ENCODE measurements at regions not wholly inside any gene's neighbourhood (a gene's known extent, or its start where the extent isn't known, plus 50 kb on each side); places are given as distances from the start of the nearest gene placed in this dataset.

DNA sequence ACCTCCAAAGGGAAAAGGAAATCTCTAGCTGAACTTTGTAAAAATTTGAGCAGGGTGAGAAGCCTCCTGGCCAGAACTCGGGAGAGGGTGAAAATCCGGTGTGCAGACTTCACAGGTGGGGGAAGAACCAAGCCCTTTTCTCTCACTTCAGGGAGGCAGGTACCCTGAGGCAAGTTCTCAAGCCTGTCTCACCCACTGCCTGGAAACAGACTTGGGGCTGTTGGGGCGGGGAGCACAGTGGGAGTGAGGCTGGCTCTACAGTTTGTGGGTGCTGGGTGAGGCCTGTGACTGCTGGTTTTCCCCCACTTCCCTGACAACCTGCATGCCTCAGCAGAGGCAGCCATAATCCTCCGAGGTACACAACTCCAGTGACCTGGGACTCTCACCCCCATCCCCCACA lies 187.1 kb downstream of the KIF4B start:
- no peak for DNase-seq (ENCODE audit: low spot score)

DNA sequence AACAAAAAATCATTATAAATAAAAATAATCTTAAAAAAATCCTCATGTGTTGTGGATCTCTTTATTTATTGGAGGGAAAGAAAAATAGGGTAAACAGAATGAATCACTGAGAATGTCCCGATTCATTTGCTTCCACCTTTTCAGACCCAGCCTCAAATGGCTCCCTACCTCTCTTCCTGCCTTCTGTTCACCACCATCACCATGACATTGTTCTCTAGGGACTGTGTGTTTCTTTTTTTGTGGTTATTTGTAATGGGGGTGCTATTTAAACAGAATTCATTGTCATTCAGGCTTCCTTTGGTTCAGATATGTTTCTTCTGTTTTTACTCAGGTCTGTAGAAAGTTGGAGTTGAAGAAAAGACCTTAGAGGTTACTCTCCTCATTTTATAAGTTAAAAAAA lies 198.2 kb downstream of the KIF4B start:
- DNase-seq (ENCODE audit: low spot score): no peak

DNA sequence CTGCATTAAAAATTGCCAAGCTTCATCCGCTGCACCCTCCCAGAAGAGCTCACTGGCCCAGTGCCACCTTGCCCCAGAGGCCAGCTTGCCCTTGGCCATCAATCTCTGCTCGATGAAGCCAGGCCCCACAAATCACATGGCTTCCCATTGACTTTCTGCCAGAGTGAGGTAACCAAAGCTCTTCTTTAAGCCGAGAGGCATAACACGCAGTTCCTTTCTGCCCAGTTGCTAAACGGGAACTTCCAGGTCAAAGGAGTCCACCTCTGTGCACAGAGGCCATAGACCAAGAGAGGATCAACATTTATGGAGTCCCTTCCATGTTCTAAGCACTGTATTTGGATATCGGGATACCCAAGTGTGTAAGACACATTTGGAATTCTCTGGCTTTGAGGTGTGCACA lies 208.8 kb downstream of the KIF4B start:
- DNase-seq (ENCODE audit: low spot score): no peak

DNA sequence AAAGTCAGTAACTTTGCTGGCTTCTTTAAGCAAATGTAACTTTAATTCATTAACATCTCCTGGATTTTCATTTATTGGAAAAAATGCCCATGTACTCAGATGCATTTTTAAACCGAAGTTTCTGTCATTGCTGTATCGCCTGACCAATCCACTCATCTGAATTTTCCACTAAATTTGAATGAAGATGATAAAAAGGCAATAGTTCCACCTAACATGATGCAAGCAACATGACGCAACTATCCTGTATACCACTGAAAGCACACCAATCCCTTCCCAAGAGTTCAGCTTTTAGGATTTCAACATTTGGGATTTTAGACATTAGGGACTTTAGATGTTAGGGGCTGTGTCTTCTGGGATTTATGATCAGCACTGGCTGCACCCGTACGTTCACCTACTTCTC lies 215.6 kb downstream of the KIF4B start:
- no peak for DNase-seq (ENCODE audit: low spot score)

DNA sequence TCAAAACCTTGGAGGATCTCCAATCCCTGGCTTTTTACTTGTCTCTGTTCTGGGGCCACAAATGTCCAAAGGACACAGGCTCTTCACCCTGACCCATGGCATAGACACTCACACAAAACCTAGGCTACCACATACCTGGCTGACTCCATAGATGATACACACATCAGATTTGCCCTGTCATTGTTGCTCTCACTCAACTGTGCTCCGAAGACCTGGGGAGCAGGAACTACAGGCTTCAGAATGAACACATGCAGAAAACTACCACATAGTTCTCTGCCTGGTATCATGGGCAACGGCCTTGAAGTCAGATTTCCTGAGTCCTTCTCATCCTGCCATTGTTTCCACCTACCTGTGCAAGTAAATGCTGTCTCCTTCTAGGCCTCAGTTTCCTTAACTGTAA lies 226.2 kb downstream of the KIF4B start:
- no peak for DNase-seq (ENCODE audit: low spot score)

DNA sequence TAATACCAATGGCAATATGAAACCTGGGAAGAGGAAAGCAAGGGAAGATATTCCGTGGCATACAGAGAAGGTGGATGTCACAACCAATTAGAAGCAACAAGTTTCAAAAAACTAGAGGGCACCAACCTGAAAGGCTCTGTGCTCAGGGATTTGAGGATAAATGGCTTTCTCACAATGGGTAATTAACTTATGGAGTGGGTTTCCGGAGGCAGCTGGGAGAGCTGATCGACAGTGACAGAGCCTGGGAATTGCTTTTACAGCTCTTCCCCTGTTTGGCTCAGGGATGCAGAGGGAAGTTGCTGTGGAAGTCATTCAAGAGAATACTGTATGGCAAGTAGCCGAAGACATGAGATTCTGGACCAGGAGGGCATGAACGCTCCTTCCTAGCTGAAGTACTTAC lies 237.0 kb downstream of the KIF4B start:
- DNase-seq (ENCODE audit: low spot score): no peak

DNA sequence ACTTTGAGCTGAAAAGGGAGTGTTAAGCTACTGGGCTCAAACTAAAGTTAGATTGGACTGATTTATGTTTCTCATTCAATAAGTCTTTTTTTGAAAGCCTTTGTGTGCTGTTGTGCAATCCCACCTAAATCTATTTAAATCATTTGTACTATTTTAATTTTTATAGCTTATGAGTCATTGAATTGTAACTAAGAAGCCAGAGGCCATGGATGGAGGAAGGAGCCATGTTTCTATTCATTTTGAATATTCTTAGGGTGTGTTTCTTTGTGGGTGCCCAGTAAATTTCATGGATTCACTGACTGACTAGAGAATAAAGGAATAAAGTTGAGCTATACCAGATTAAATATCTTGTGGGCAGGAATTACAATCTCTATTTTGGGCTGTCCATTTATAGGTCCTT lies 238.5 kb downstream of the KIF4B start:
- DNase-seq (ENCODE audit: low spot score): no peak

DNA sequence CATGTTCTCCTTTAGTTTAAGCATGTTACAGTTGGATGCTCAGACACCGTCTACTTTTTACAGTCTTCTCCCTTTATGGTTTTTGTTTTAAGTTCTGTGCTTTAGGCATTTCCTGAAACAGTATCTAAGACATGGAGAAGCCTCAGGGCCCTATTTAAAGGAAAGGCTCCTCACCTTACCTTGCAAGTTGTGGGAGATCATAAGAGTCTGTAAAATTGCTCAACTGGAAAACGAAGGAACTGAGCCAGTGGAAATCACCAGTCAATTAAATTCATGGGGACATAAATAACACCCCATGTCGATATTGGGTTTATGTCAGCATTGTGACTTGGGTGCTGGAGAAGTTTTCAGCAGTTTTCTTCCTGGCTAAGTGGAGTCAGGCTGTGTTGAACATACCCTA lies 239.2 kb downstream of the KIF4B start:
- no peak for DNase-seq (ENCODE audit: low spot score)

DNA sequence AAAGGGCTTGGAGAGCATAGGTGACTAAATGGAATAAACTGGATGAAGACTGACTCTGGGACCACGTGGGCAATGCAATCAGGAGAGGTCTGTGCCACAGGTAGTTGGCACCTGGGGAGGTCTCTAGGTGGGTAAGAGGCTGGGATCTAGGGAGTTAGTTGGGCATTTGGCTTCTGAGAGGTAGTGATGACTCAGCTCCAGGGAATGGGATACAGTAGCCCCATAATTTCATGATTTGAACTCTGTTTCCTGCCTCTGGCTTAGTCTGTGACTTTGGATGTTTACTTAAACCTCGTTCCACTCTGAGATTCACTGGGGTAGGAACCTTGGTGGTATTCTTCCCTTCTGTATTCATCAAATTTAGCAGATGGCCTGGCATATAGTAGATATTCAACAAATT lies 240.8 kb downstream of the KIF4B start:
- DNase-seq (ENCODE audit: low spot score): no peak

DNA sequence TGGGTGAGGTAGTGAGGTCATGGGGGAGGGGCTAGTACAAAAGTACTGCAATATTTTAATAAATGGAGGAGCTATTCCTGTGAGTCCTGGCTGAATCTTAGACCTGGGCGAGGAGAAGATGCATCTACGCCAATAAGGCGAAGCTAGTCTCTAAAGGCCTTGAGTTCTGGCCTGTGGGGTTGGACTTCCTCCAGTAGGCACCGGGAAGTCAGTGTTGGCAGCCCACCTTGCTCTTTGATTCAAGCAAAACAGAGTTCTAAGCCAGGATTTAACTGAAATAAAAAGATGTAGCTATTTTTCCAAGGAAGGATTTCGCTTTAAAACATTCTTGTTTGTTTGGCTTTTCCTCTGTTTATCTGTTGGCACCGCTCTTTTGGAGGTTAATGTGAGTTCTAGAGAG lies 244.6 kb downstream of the KIF4B start:
- DNase-seq (ENCODE audit: low spot score): no peak

DNA sequence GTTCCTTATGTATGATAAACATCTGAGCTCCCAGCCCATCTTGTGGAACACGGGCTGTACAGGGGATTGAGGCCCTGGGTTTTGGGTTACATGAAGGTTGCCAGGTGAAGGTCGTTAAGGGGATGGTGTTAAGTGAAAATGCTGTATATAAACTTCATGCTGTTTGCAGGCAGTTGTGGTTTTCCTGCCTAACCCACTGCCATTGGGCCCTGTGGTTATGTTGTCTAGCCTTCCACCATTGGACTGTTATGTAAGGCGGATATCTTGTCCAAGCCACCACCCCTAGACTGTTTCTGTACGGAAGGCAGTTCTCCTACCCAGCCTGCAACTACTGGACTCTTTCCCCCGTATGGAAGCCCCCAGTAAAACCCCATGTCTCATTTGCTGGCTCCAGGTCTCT lies 246.1 kb downstream of the KIF4B start:
- no peak for DNase-seq (ENCODE audit: low spot score)

DNA sequence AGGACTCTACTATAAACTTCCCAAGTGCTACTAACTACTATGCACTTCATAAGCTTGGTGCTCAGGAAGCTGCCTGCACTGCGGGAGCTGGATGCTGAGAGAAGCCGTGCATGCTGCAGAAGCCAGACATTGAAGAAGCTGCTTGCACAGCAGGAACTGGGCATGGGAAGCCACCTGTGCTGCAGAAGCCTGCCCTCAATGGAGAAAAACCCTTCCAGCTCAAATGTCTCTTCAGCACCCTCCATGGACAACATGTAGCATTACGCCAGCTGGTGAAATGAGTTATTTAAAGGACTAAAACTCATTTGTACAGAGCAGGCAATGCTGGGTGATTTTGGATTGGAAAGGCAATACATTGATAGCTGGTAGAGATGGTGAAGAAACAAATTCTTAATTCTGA lies 247.2 kb downstream of the KIF4B start:
- peak; percentile 32 for DNase-seq (ENCODE audit: low spot score)

DNA sequence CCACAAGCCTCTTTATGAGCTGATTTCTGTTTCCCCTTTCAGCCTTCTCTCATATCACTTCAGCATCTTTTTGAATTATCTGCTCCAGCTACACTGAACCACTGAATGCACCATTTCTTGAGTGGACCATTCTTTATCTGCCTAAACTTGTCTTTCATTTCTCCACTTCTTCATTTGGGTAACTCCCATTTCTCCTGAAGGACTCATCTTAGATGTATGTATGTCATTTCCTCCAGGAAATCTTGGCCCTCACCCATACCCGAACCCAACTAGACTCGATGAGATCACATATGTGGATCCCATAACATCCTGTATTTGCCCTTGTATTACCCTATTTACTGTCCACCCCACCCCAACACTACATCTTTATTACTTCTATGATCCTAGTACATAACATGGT lies 249.8 kb downstream of the KIF4B start:
- no peak for DNase-seq (ENCODE audit: low spot score)

DNA sequence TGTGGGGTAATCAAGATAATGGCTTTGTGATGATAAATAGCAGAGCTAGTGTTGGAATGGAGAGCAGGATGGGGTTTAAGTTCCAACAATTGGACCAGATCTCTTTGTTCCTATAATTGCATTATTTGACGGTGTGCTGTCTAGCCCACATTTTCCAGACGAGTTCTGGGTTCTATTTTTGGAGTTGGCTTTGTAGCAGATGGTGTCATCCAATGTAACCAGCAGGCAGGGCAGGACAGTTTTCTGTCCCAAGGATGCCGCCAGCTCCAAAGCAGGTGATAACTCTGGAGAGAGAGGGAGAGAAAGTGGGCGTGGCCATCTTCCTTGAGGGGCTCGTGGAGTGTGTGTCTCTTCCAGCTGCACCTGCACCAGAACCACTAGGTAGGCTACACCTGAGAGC lies 251.3 kb downstream of the KIF4B start:
- no peak for DNase-seq (ENCODE audit: low spot score)

DNA sequence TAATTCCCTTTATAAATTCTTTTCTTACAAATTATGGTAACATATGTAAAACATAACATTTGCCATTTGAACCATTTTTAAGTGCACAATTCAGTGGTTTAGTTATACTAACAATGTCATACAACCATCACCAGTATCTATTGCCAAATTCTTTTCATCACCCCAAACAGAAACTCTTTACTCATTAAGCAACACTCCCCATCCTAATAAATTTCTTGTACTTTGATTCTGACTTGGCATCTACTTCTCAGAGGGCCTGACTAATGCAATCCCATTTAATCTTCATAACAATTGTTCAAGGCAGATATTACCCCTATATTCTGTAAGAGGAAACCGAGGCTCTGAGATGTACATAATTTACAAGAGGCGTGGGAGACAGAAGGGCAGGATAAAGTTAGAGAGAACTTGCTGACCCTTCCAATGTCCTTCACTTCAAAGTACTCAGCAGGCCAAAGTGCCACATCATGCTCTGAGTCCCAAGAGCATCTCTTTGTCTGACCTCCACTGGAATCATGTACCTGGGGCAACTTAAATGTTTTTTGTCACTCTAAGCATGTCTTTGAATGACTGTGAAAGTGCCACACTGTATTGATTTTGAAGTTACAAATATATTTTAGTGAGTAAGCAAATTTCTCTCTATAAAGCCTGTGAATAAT lies 255.3 kb downstream of the KIF4B start:
- DNase-seq (ENCODE audit: low spot score): no peak

DNA sequence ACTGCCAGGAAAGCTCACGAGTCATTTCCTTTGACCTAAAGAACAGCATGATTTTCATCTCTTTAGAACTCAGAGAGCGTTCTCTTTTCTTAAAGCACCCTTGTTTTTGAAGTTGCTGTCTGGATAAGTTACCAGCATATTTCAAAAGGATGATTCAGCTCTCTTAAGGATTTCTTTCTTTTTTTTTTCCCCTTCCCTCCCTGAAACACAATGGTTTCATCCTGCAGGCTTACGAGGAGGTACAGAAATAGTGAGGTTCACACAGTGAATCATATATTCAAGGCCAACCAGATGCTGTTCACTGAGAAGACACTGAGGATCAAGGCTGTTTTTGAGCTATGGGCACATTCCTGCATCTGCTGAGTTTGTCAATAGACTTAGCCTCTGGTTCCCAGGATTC lies 257.2 kb downstream of the KIF4B start:
- DNase-seq (ENCODE audit: low spot score): no peak

DNA sequence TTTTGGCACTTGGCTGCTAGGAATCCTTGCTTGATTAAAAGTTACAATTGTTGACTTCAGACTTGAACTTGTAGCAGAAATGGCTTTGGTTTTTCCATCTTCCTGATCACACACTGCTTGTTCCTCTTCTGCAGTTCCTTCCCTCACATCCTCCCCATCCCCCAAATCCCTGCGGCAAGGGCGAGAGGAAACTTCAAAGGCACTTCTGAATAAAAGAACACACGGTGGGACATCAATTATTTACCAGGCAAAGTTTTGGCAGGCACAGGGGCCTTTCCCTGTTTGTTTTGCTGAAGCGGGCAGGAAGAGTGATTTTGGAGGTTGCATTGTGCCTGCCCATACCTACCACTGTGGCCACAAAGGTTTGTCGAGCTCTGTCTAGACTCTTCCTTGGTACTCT lies 260.9 kb downstream of the KIF4B start:
- DNase-seq (ENCODE audit: low spot score): no peak

DNA sequence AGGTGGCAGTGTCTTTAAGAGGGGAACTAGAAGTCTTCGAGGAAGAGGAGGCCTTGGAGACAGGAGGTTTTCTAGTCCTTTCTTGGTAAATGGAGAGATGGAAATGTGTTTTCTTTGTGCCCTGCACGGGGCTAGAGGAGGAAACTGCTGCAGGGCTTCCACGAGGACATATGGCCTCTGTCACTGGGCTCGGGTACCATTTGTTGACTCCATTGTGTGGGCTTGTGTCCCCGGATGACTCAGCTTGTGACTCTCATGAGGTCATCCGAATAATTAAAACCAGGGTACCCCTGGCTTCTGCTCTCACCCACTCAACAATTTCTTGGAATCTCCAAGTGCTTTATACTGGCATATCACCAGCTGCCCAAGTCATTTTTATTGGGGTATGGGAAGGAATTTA lies 261.7 kb downstream of the KIF4B start:
- DNase-seq (ENCODE audit: low spot score): no peak

DNA sequence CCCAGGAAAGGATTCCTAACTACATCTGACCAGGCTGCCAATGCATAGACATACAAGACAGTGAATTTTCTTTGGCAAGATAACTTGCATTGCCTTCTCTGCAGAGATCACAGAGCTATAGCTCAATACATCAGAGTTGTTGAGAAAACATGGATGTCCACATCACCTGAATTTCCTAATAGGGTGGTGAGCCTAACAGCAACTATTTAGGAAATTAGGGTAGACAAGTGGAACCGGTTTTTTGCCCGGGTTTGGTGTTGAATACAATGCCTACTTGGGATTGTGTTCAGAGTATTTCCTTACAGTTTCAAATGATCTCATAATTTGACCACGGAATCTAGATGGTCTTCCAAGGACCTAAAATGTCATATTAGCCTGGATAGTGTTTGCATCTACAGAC lies 262.7 kb downstream of the KIF4B start:
- no peak for DNase-seq (ENCODE audit: low spot score)

DNA sequence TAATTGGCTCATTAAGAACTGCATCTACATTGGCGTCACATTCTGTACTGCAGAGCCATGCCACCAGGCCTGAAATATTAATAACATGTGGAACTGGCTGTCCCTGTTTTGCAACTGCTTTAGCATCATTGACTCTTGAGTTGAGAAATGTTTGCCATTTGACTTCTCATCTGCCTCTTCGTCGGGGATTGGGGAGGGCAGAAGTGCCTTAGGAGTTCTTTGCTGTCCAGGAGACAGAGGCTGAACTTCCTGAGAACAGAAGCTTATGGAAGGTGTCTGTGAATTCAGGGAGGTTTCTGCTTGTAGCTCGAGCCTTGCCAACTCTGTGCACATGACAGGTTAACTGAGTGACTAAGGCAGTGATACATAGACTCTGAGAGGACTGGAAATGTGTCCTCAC lies 265.0 kb downstream of the KIF4B start:
- no peak for DNase-seq (ENCODE audit: low spot score)

DNA sequence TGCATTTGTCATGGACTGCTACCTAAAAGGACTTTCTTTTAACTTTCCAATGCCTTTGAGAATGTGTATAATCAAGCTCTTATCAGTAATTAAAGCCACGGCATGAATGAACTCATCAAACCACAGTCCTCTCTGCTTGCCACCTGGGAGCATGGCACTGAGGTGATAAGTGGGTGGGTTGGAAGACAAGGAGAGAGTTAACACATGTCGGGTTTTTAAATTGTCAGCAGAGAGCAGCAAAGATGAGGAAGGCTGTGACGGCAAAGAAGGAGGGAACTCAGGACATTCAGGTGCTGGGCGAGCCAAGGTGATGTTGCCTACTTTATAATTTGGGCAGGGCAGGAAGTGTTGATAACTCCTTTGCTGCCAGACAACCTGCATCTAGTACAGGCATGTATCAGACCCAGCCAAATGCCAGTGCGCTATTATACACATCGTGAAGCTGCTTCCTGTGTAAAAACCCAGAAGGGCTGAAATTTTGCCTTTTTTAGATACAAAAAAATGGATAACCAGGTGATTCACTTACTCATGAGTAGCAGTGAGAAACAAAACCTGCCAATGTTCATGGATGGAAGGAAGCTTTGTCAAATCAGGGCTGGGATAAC lies 269.1 kb downstream of the KIF4B start:
- no peak for DNase-seq (ENCODE audit: low spot score)

DNA sequence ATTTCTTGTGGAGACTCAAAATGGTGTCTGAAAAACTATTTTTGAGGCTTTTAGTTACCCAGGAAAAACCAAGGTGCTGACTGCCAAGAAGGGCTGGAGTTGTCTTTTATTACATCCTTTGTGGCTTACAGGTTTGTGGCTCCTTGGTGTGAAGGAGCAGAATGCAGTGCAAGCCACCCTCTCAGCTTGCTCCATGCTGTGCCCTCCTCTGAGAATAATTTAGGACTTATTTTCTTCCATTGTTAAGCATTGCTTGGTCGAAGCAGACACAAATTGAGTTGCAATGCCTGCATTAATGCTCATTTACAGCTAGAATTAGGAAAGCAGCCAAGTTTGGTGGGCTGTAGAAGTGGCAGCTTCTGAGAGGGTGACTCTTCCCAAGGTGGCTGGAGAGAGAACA lies 272.2 kb downstream of the KIF4B start:
- DNase-seq (ENCODE audit: low spot score): no peak

DNA sequence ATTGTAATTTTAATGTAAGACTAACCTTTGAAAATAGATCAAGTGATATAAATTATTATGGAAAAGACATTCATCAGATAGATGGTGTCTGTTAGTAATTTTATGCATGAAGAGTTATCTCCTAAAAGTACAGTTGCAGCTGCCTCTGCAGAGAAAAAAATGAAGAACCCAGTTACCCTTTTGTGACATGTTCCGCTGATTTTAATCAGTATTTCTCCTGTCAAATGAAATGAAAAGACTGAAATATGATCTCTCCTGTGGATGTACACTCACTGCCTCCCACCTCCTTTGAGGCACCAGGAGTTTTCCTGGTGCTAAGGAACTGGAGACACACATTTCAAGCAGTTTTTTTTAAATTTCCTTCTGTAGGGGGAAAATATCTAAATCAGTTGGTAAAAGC lies 277.4 kb downstream of the KIF4B start:
- DNase-seq (ENCODE audit: low spot score): no peak

DNA sequence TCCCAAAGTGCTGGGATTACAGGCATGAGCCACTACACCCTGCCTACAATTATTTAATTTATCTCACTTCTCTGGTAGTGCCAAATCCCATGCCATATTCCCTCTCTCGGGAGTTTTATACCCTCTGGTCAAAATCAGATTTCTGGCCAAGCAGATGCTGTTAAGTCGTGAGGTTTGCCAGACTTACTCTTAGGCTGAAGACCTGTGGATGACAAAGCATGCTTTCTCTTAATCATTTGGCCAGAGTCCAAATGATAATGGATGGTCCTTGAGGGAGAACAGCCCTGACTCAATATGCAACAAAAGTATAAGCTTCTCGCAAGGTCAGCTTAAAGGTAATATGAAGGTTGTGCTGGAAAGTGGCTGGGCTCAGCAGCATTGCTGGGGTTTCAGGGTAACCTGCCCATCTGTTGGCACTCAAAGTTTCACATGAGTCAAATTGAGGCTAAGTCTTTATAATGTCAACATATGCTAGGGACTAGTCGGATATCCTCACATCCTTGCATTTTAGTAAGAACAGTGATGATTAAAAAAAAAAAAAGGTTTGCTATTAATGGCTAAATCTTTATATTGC lies 280.1 kb downstream of the KIF4B start:
- no peak for DNase-seq (ENCODE audit: low spot score)

All from SW480 (cell line).